HG02678 (cell line): ENCODE measurements at regions not wholly inside any gene's neighbourhood (a gene's known extent, or its start where the extent isn't known, plus 50 kb on each side); places are given as distances from the start of the nearest gene placed in this dataset.
"Not testable (repeated sequence)": the region's sequence is repeated elsewhere in the genome, so short reads cannot be mapped to it uniquely, and the experiment has no call there.

ENCODE experiments used
- ATAC-seq: cut with Tn5 transposase; IDR thresholded peaks from one replicate; pipeline ENCODE4 v1.9.1; 2021; ENCODE audit warnings: mild to moderate bottlenecking, moderate library complexity; ENCODE audit not compliant: unreplicated experiment

GRCh38 chr4:66569228-66569627 lies 898.9 kb upstream of the EPHA5 start:
- no peak for ATAC-seq

DNA sequence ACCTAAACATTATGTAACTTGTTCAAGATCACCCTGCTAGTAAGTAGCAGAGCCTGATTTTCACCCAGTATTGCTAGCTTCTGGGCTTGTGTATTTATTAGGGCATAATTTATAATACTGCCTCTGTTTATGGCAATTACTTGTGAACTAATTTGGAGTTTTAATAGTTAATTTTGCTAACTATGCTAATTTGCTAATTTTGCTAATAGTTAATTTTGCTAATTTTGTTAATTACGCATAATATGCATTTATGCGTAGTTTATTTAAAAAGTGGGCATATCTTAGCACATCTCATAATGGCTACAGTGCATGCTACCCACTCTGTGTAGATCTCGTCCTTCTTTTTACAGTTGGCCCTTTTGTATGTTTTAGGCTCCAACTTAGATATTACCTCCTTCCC lies 898.1 kb upstream of the EPHA5 start:
- ATAC-seq, result no peak

GRCh38 chr4:66568001-66568400 lies 897.7 kb upstream of the EPHA5 start:
- ATAC-seq, result no peak

- ATAC-seq, result no peak
Observed at GRCh38 chr4:66567551-66567950, 897.3 kb upstream of the EPHA5 start.

DNA sequence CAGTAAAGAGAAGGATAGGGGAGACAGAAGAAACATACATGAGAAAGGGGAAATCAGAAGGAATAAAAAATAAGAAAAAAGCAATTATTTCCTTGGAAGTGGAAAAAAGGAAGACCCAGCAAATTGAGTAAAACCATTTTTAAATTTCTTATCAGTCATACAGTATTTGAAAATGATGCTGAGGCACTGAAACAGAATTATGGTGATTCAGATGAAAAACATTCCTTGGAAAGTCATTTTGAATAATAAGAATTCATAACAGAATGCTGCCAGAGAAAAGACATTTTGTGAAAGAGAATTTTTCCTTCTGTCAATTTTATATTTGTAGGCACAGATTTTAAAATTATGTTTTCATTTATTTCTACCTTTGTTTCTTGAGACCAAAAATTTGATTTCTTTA lies 895.5 kb upstream of the EPHA5 start:
- ATAC-seq, result no peak

DNA sequence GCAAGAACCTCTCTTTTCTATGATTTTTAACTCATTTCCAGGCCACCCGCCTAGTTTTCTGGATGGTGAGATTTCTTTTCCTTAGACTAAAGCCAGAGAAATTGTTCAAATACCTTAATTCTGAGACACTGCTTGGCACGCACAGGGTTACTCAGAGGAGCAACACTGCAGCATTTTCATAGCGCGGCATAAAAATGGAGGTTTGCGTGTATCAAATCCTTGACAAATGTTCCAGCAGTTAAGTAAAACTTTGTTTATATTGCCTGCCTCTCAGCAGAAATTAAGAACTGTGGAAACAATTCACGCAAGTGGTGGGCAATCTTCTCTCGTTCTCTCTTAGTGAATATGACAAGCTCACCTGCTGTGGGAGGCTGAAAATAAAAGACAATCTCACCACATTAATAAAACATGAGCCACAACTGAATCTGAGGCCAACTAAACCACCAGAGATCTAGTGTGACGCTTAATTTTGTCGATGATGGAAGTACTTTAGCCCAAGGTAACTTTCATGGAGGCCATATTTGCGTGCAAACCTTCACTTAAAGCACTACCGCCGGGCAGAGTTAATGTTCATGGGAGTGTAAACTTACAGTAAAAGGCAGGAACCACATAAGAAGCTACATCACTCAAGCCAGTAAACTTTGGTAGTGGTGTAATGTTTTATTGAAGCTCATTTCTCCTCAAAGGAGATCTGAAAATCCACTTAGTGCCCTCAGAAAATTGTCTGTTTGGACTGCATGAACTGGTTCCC lies 894.8 kb upstream of the EPHA5 start:
- no peak for ATAC-seq

DNA sequence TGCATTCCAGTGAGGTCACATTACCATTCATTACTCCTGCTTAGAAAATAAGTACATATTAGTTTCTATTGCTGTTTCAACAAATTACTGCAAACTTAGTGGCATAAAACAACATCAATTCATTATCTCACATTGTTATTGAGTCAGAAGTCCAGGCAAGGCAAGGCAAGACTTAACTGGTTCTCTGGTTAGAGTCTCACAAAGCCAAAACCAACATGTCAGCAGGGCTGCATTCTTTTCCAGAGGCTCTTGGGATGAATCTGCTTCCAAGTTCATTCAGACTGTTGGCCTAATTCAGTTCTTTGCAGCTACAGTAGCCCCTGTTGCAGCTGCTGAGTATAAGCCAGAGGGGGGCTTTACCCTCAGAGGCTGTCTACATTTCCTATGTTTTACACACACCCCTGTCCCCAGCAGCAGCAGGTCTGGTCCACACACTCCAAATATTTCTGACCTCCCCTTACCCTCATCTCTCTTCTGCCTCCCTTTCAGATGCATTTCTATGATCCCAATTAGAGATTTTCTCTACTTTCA lies 892.1 kb upstream of the EPHA5 start:
- no peak for ATAC-seq

GRCh38 chr4:66561465-66562053 lies 891.3 kb upstream of the EPHA5 start:
- not testable (repeated sequence) for ATAC-seq

DNA sequence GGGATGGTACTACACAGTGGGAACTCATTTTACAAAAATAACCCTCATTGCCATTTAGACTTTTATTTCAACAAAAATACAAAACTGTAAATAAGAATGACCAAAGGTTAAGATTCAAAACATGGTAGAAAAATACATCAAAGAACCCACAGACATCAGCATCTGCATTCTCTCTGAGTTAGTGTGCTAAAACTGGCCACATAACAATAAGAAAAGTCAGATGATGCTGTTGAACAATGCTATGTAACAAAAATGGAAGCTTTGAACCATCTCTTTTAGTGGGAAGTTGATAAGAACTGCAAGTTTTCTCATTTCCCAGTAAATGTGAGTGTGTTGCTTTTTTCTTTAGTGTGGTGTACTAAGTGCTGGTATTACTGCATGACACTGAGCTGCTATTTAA lies 888.4 kb upstream of the EPHA5 start:
- ATAC-seq, result no peak

- no peak for ATAC-seq
Observed at GRCh38 chr4:66556651-66557278, 886.5 kb upstream of the EPHA5 start.

GRCh38 chr4:66555301-66555700 lies 885.0 kb upstream of the EPHA5 start:
- ATAC-seq, result no peak

- ATAC-seq, result no peak
Observed at GRCh38 chr4:66554826-66555225, 884.5 kb upstream of the EPHA5 start.

GRCh38 chr4:66545301-66545700 lies 875.0 kb upstream of the EPHA5 start:
- not testable (repeated sequence) for ATAC-seq

GRCh38 chr4:66544281-66544680 lies 874.0 kb upstream of the EPHA5 start:
- ATAC-seq, result no peak

DNA sequence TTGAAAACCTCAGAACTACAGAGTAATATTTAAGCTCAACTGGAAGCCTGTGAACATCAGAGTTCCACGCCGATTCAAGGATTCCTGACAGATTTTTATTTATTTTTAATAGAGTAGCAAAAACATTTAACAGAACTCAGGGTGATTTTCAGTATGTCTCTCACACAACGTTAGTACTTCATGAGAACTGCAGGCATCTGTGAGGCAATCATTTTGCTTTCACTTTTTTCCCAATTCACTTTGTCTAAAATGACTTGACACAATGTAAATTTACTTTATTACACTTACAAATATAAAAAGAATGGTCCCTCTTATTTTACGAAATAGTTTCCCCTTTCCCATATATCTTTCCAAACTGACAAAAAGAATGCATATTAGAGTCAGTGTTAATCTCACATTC lies 869.5 kb upstream of the EPHA5 start:
- ATAC-seq, result no peak

- no peak for ATAC-seq
Observed at GRCh38 chr4:66524781-66525180, 854.5 kb upstream of the EPHA5 start.

DNA sequence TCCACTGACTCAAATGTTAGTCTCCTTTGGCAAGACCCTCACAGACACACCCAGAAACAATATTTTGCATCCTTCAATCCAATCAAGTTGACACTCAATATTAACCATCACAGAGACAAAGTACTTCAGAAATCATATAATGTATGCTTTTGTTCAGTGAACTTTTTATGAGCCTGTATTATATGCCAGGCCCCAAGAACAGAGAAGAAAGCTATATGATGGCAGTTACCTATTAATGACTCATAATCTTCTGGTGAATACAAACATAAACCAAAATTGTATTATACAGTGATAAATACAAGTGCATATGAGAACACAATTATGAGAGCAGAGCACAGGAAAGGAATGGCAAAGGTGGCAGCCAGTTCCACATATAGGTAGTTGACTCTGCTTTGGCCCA lies 852.0 kb upstream of the EPHA5 start:
- no peak for ATAC-seq

DNA sequence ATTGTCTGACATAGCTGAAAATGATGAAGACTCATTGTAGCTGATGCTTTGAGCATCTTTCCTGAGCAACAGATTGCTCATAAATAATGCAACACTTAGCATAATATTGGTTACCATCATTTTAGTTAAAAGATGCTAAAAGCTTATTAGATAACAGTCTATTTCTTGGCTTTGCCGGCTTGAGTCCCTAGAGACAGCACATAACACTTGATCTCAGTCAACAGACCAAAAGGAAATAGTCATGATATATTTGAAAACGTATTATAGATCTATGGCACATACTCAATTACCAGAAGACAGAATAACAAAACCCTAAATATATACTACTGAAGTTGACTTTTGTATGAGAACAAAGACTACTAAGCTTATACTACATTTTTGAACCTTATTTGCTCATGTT lies 846.7 kb upstream of the EPHA5 start:
- no peak for ATAC-seq

- no peak for ATAC-seq
Observed at GRCh38 chr4:66506985-66507384, 836.7 kb upstream of the EPHA5 start.

DNA sequence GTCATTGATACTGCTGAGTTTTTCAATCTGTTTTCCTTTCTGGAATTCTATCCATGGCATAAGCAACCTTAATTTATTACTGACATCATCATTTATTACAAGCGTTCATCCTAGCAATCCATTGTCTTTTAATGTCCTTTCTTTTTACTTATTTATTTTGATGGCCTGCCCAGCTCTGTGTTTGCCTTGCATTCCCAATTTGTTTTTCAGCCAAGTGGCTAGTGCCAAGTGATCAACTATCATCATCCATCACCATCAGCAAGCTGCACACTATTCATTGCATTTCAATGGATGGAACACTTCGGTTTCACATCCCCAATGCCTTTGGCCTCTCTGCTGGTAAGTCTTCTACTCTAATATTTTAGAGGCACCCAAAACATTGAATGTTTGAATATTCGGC lies 831.7 kb upstream of the EPHA5 start:
- no peak for ATAC-seq

- no peak for ATAC-seq
Observed at GRCh38 chr4:66490729-66491128, 820.4 kb upstream of the EPHA5 start.

DNA sequence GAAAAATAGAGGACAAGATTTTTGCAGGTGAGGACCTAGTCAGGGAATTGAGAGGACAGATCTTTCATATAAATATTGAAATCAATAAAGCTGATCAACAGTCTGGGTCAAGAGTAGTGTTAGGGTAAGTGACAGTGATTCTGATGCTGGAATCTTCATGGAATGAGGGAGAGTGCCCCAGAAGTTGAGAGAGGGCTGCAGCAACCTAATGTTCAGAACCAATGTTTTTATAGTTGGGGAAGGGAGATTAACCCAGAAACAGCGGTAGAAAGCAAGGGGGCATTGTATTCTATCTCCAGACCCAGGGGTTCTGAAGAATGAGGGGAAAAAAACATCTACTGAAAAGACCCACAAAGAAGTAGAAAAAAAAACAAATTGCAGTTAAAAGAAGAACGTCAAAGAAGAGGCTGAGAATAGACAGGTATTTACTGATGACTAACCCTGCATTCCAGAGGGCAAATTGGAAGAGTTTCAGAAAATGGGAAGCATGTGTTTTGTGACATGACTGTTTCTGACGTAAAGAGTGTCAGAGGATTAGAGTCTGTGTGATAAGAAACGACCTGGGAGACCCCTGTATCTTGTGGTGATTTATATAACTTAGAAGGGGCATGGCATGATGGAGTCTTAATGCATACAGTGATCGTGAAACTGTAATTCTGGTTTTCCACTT lies 819.6 kb upstream of the EPHA5 start:
- no peak for ATAC-seq
